ENCODE measurements at regions not wholly inside any gene's neighbourhood (a gene's known extent, or its start where the extent isn't known, plus 50 kb on each side); places are given as distances from the start of the nearest gene placed in this dataset.

DNA sequence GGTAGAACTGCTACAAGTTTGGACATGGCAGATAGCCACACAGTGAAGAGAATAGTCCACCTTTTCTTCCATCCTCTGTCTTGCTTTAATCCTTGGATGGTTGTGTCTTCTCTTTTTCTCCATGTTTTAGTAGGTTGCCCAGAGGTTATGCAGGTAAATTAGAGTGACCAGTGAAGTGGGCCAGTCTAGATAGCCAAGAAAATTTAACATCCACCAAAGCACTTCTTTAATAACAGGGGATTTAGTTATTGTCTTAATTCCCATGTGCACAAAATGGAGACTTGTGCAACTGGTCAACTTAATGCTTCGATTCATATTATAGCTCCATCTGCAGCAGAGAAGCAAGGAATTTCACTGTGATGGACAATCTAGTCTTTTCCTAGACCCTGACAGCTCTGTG, 58.8 kb upstream of the RCN1 start:
- TF ChIP-seq POLR2A (IDR thresholded peaks at IDR 0.05): no peak
- TF ChIP-seq, protein P1, sequence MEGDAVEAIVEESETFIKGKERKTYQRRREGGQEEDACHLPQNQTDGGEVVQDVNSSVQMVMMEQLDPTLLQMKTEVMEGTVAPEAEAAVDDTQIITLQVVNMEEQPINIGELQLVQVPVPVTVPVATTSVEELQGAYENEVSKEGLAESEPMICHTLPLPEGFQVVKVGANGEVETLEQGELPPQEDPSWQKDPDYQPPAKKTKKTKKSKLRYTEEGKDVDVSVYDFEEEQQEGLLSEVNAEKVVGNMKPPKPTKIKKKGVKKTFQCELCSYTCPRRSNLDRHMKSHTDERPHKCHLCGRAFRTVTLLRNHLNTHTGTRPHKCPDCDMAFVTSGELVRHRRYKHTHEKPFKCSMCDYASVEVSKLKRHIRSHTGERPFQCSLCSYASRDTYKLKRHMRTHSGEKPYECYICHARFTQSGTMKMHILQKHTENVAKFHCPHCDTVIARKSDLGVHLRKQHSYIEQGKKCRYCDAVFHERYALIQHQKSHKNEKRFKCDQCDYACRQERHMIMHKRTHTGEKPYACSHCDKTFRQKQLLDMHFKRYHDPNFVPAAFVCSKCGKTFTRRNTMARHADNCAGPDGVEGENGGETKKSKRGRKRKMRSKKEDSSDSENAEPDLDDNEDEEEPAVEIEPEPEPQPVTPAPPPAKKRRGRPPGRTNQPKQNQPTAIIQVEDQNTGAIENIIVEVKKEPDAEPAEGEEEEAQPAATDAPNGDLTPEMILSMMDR (IDR thresholded peaks at IDR 0.05): no peak
